HFFc6 (cell line): ENCODE measurements at regions not wholly inside any gene's neighbourhood (a gene's known extent, or its start where the extent isn't known, plus 50 kb on each side); places are given as distances from the start of the nearest gene placed in this dataset.
"Not testable (repeated sequence)": the region's sequence is repeated elsewhere in the genome, so short reads cannot be mapped to it uniquely, and the experiment has no call there.

Source experiments
- DNase-seq: peaks from one replicate; pipeline ENCODE4 v3.0.0-alpha.2; 2018
- H3K27ac Mint-ChIP-seq: 2 replicates; pipeline ENCODE4 v1.8.0; 2020; ENCODE audit warnings: mild to moderate bottlenecking, mixed read lengths
- H3K27me3 Mint-ChIP-seq: 2 replicates; pipeline ENCODE4 v1.8.0; 2021; ENCODE audit warnings: mild to moderate bottlenecking, moderate library complexity, mixed read lengths; ENCODE audit not compliant: insufficient read depth
- H3K36me3 Mint-ChIP-seq: 2 replicates; pipeline ENCODE4 v1.8.0; 2021; ENCODE audit warnings: low read depth, mixed read lengths
- H3K4me1 Mint-ChIP-seq: 2 replicates; pipeline ENCODE4 v1.8.0; 2020; ENCODE audit warnings: low read depth, mixed read lengths
- H3K4me3 Mint-ChIP-seq: 2 replicates; pipeline ENCODE4 v1.8.0; 2020; ENCODE audit warnings: mild to moderate bottlenecking, moderate library complexity, mixed read lengths
- H3K9me3 Mint-ChIP-seq: 2 replicates; pipeline ENCODE4 v1.8.0; 2020; ENCODE audit warnings: mild to moderate bottlenecking, mixed read lengths
- CTCF ChIP-seq: fragments of 200-600 bp; sonication (generic); IDR thresholded peaks from 2 replicates; pipeline ENCODE4 v1.5.0; 2021; ENCODE audit warnings: antibody characterized with exemption, mild to moderate bottlenecking

- no peaks in the 10 kb centered on the region for H3K36me3 Mint-ChIP-seq
- DNase-seq, result no peak
- no peaks in the 10 kb centered on the region for H3K4me1 Mint-ChIP-seq
- H3K27ac Mint-ChIP-seq, result no peak overlapping the region
- H3K27me3 Mint-ChIP-seq, result peaks cover 4% of the 10 kb centered on the region
- no peaks in the 10 kb centered on the region for H3K9me3 Mint-ChIP-seq
- no peak overlapping the region for H3K4me3 Mint-ChIP-seq
- TF ChIP-seq CTCF, result no peak
Observed at GRCh38 chr13:31605076-31605860, 134.1 kb upstream of the RXFP2 start.

- not testable (repeated sequence) for H3K4me1 Mint-ChIP-seq, DNase-seq, H3K9me3 Mint-ChIP-seq, H3K36me3 Mint-ChIP-seq, H3K4me3 Mint-ChIP-seq, H3K27ac Mint-ChIP-seq, H3K27me3 Mint-ChIP-seq
Observed at GRCh38 chr13:31607531-31607930, 131.8 kb upstream of the RXFP2 start.

GRCh38 chr13:31608780-31609179 is 130.5 kb upstream of the RXFP2 start:
- not testable (repeated sequence) for H3K27ac Mint-ChIP-seq, DNase-seq, H3K4me3 Mint-ChIP-seq, H3K36me3 Mint-ChIP-seq, H3K9me3 Mint-ChIP-seq, H3K4me1 Mint-ChIP-seq, H3K27me3 Mint-ChIP-seq

- no peaks in the 10 kb centered on the region for H3K9me3 Mint-ChIP-seq
- no peak for TF ChIP-seq CTCF
- H3K27me3 Mint-ChIP-seq, result peaks cover 3% of the 10 kb centered on the region; the same call in 1 of the 2 replicates
- no peak overlapping the region for H3K4me3 Mint-ChIP-seq
- DNase-seq, result no peak
- H3K36me3 Mint-ChIP-seq, result no peaks in the 10 kb centered on the region
- no peak overlapping the region for H3K27ac Mint-ChIP-seq
- H3K4me1 Mint-ChIP-seq, result no peaks in the 10 kb centered on the region
Observed at GRCh38 chr13:31610270-31610998, 128.9 kb upstream of the RXFP2 start.

- Mint-ChIP-seq H3K27ac (no peak overlapping the region), H3K36me3 (no peaks in the 10 kb centered on the region), H3K9me3 (no peaks in the 10 kb centered on the region), H3K27me3 (peaks cover 3% of the 10 kb centered on the region), H3K4me1 (no peaks in the 10 kb centered on the region), H3K4me3 (no peak overlapping the region)
- DNase-seq, result no peak
- no peak for TF ChIP-seq CTCF
Observed at GRCh38 chr13:31611214-31611613, 128.1 kb upstream of the RXFP2 start.

GRCh38 chr13:31614073-31614472 is 125.3 kb upstream of the RXFP2 start:
- Mint-ChIP-seq H3K27me3 (peaks cover 2% of the 10 kb centered on the region), H3K4me3 (no peak overlapping the region), H3K9me3 (no peaks in the 10 kb centered on the region), H3K27ac (no peak overlapping the region), H3K4me1 (no peaks in the 10 kb centered on the region), H3K36me3 (no peaks in the 10 kb centered on the region)
- TF ChIP-seq CTCF, result no peak
- DNase-seq, result no peak
